ENCODE measurements at regions not wholly inside any gene's neighbourhood (a gene's known extent, or its start where the extent isn't known, plus 50 kb on each side); places are given as distances from the start of the nearest gene placed in this dataset.

- TF ChIP-seq EZH2 (IDR thresholded peaks at IDR 0.05; ENCODE audit: insufficient read depth, poor library complexity, severe bottlenecking) (no peak), EZH2phosphoT487 (IDR thresholded peaks at IDR 0.05; ENCODE audit: insufficient read depth, low read depth) (no peak)
These were observed 338.1 kb upstream of the SEL1L start for GRCh38 chr14:81871706-81872105.
